Astrocyte (in vitro differentiated cells and primary cell): ENCODE measurements at regions not wholly inside any gene's neighbourhood (a gene's known extent, or its start where the extent isn't known, plus 50 kb on each side); places are given as distances from the start of the nearest gene placed in this dataset.

ENCODE experiments used
- DNase-seq: peaks from one replicate; pipeline ENCODE4 v3.0.0-alpha.2; 2010; ENCODE audit warnings: low read depth
- FAIRE-seq: peaks from 2 replicates; lab custom pipeline; 2011; peaks lifted over from hg19 to GRCh38; lab: Jason Lieb, UNC
- H2AFZ ChIP-seq: 2 replicates; pipeline ENCODE4 v1.6.0; 2012; ENCODE audit warnings: low read depth, low read length, inconsistent platforms
- H3K27ac ChIP-seq: 2 replicates; pipeline ENCODE4 v1.5.1; 2011; ENCODE audit warnings: low read depth, low read length, inconsistent platforms
- H3K27me3 ChIP-seq: 2 replicates; pipeline ENCODE4 v1.6.0; 2011; ENCODE audit warnings: low read length, inconsistent platforms; ENCODE audit not compliant: insufficient read depth
- H3K36me3 ChIP-seq: 2 replicates; pipeline ENCODE4 v1.5.1; 2011; ENCODE audit warnings: low read length, inconsistent platforms; ENCODE audit not compliant: insufficient read depth
- H3K4me1 ChIP-seq: 2 replicates; pipeline ENCODE4 v1.5.1; 2011; ENCODE audit warnings: low read length, inconsistent platforms; ENCODE audit not compliant: insufficient read depth
- H3K4me2 ChIP-seq: 2 replicates; pipeline ENCODE4 v1.6.0; 2012; ENCODE audit warnings: low read length, inconsistent platforms
- H3K4me3 ChIP-seq: 2 replicates; pipeline ENCODE4 v1.5.1; 2011; ENCODE audit warnings: low read depth, mild to moderate bottlenecking, low read length, inconsistent platforms; ENCODE audit not compliant: insufficient read depth
- H3K79me2 ChIP-seq: 2 replicates; pipeline ENCODE4 v1.6.0; 2012; ENCODE audit warnings: mild to moderate bottlenecking, low read length, inconsistent platforms; ENCODE audit not compliant: insufficient read depth
- H3K9ac ChIP-seq: 2 replicates; pipeline ENCODE4 v1.6.0; 2012; ENCODE audit warnings: mild to moderate bottlenecking, low read length, inconsistent platforms
- H3K9me3 ChIP-seq: 2 replicates; pipeline ENCODE4 v1.5.1; 2012; ENCODE audit warnings: low read depth, mild to moderate bottlenecking, low read length, inconsistent platforms; ENCODE audit not compliant: insufficient read depth
- H4K20me1 ChIP-seq: 2 replicates; pipeline ENCODE4 v1.6.0; 2012; ENCODE audit warnings: low read length, inconsistent platforms; ENCODE audit not compliant: insufficient read depth
- H3K27ac Mint-ChIP-seq: one replicate; pipeline ENCODE4 v1.8.0; 2021; ENCODE audit warnings: mild to moderate bottlenecking, mixed read lengths; ENCODE audit not compliant: unreplicated experiment
- H3K27me3 Mint-ChIP-seq: one replicate; pipeline ENCODE4 v1.8.0; 2021; ENCODE audit warnings: low read depth, mixed read lengths; ENCODE audit not compliant: unreplicated experiment
- H3K36me3 Mint-ChIP-seq: one replicate; pipeline ENCODE4 v1.8.0; 2021; ENCODE audit warnings: low read depth, mixed read lengths; ENCODE audit not compliant: unreplicated experiment
- H3K4me1 Mint-ChIP-seq: one replicate; pipeline ENCODE4 v1.8.0; 2021; ENCODE audit warnings: low read depth, mixed read lengths; ENCODE audit not compliant: unreplicated experiment
- H3K4me3 Mint-ChIP-seq: one replicate; pipeline ENCODE4 v1.8.0; 2021; ENCODE audit warnings: mild to moderate bottlenecking, moderate library complexity, mixed read lengths; ENCODE audit not compliant: unreplicated experiment
- H3K9me3 Mint-ChIP-seq: one replicate; pipeline ENCODE4 v1.8.0; 2021; ENCODE audit warnings: mild to moderate bottlenecking, mixed read lengths; ENCODE audit not compliant: unreplicated experiment
- CTCF ChIP-seq: IDR thresholded peaks from 2 replicates; pipeline ENCODE4 v1.5.1; 2011; ENCODE audit warnings: low read depth, mild to moderate bottlenecking, inconsistent platforms, low read length, moderate library complexity; ENCODE audit not compliant: insufficient read depth
- EZH2 ChIP-seq: IDR thresholded peaks from 2 replicates; pipeline ENCODE4 v1.6.1; 2012; ENCODE audit warnings: mild to moderate bottlenecking, low read length, inconsistent platforms; ENCODE audit not compliant: insufficient read depth

- TF ChIP-seq CTCF: no peak
- no peak for TF ChIP-seq EZH2
- Histone ChIP-seq H3K79me2 (no peaks in the 10 kb centered on the region), H3K4me1 (no peaks in the 10 kb centered on the region), H3K36me3 (no peaks in the 10 kb centered on the region), H3K9ac (no peak overlapping the region), H3K4me3 (no peak overlapping the region), H3K27me3 (peaks cover 7% of the 10 kb centered on the region), H4K20me1 (no peaks in the 10 kb centered on the region), H3K9me3 (no peaks in the 10 kb centered on the region), H3K4me2 (no peak overlapping the region), H2AFZ (no peak overlapping the region), H3K27ac (no peak overlapping the region)
- Mint-ChIP-seq H3K27ac (no peak overlapping the region), H3K36me3 (no peaks in the 10 kb centered on the region), H3K4me1 (peaks cover 18% of the 10 kb centered on the region), H3K9me3 (no peaks in the 10 kb centered on the region), H3K4me3 (no peak overlapping the region), H3K27me3 (peaks cover 12% of the 10 kb centered on the region)
- DNase-seq: no peak
- FAIRE-seq: no peak
Measured at GRCh38 chr12:53869500-53869899, 69.1 kb upstream of the HOXC13 start.

DNA sequence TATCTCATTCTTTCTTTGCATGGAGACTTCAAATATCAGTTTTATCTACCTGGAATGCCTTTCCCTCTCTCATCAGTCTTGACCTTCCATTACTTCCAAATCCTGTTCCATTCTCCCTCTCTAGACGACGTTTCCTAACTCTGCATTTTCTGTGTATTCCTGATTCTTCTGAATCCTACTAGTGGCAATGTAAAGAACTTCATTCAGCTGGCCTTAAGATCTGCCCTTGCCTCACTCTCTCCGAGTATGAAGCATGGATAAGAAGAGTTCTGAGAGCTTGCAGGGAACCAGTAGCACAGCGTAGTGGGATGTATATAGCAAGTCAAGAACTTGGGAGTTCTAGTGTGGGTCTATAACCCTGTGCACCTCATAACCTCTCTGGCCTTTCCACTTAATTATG is 68.5 kb upstream of the HOXC13 start:
- H3K27me3 ChIP-seq: peaks cover 6% of the 10 kb centered on the region
- DNase-seq (no peak), FAIRE-seq (no peak)
- H3K4me3 ChIP-seq: no peak overlapping the region
- no peak overlapping the region for H3K4me2 ChIP-seq
- TF ChIP-seq CTCF: no peak
- TF ChIP-seq EZH2: no peak
- no peak overlapping the region for H3K9ac ChIP-seq
- H3K27me3 Mint-ChIP-seq: peaks cover 12% of the 10 kb centered on the region
- H3K9me3 Mint-ChIP-seq: no peaks in the 10 kb centered on the region
- no peak overlapping the region for H3K27ac ChIP-seq
- no peaks in the 10 kb centered on the region for H3K4me1 ChIP-seq
- H3K4me1 Mint-ChIP-seq: peaks cover 18% of the 10 kb centered on the region
- H3K9me3 ChIP-seq: no peaks in the 10 kb centered on the region
- no peak overlapping the region for H2AFZ ChIP-seq
- H3K27ac Mint-ChIP-seq: no peak overlapping the region
- no peak overlapping the region for H3K4me3 Mint-ChIP-seq
- H3K36me3 Mint-ChIP-seq: no peaks in the 10 kb centered on the region
- no peaks in the 10 kb centered on the region for H4K20me1 ChIP-seq
- H3K36me3 ChIP-seq: no peaks in the 10 kb centered on the region
- H3K79me2 ChIP-seq: no peaks in the 10 kb centered on the region

GRCh38 chr12:53871367-53871766 is 67.3 kb upstream of the HOXC13 start:
- Mint-ChIP-seq H3K27ac (no peak overlapping the region), H3K36me3 (no peaks in the 10 kb centered on the region), H3K4me3 (no peak overlapping the region), H3K4me1 (peaks cover 18% of the 10 kb centered on the region), H3K27me3 (peaks cover 16% of the 10 kb centered on the region), H3K9me3 (no peaks in the 10 kb centered on the region)
- TF ChIP-seq EZH2 (no peak), CTCF (no peak)
- Histone ChIP-seq H3K9me3 (no peaks in the 10 kb centered on the region), H3K79me2 (no peaks in the 10 kb centered on the region), H3K4me2 (no peak overlapping the region), H2AFZ (no peak overlapping the region), H4K20me1 (no peaks in the 10 kb centered on the region), H3K9ac (no peak overlapping the region), H3K27me3 (peaks cover 4% of the 10 kb centered on the region), H3K36me3 (no peaks in the 10 kb centered on the region), H3K27ac (no peak overlapping the region), H3K4me3 (no peak overlapping the region), H3K4me1 (no peaks in the 10 kb centered on the region)
- no peak for DNase-seq
- FAIRE-seq: no peak
